Lower leg skin (tissue), 3 donors: ENCODE measurements at regions not wholly inside any gene's neighbourhood (a gene's known extent, or its start where the extent isn't known, plus 50 kb on each side); places are given as distances from the start of the nearest gene placed in this dataset.

ENCODE experiments used
- POLR2A ChIP-seq, 2 donors: fragments of 450-650 bp; IDR thresholded peaks; one replicate each; pipeline ENCODE4 v1.6.1; 2016 to 2017; ENCODE audit warnings: antibody characterized with exemption in 2 of 2, mild to moderate bottlenecking in 1 of 2, moderate library complexity in 1 of 2
- TF ChIP-seq, protein P1 (sequence below), 3 donors: fragments of 450-650 bp; IDR thresholded peaks; one replicate each; pipeline ENCODE4 v1.5.1; 2016; ENCODE audit warnings: antibody characterized with exemption in 3 of 3, mild to moderate bottlenecking in 3 of 3, moderate library complexity in 2 of 3

DNA sequence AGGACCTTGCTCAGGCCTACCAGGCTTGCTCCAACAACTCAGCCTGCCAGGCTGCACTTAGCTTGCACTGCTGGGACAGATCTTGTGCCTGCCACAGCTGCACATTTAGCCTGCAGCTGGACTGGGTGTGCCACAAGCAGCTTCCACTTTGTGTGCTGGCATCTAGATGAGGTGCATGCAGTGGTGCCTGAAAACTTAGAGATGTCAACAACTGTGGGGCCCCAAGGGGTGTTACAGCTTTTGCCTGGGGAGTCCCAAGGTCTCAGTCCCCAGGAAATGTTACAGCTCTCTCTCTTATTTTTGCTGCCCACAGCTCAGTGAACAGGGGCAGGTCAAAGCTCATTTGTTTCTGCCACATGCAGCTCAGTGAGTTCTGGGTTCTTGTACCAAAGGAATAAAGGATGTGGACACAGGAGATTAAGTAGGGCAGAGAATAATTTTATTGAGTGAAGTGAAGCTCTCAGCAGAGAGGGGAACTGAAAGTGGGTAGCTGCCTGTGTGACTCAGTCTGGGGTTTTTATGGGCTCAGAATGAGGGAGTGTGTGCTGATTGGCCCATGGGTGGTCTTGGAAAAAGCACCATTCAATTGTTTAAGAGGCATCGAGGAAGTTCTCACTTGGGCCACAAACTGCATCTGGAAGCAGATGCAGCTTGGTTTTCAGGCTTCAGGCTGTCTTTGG lies 828.3 kb downstream of the TECRL start:
- TF ChIP-seq, protein P1, sequence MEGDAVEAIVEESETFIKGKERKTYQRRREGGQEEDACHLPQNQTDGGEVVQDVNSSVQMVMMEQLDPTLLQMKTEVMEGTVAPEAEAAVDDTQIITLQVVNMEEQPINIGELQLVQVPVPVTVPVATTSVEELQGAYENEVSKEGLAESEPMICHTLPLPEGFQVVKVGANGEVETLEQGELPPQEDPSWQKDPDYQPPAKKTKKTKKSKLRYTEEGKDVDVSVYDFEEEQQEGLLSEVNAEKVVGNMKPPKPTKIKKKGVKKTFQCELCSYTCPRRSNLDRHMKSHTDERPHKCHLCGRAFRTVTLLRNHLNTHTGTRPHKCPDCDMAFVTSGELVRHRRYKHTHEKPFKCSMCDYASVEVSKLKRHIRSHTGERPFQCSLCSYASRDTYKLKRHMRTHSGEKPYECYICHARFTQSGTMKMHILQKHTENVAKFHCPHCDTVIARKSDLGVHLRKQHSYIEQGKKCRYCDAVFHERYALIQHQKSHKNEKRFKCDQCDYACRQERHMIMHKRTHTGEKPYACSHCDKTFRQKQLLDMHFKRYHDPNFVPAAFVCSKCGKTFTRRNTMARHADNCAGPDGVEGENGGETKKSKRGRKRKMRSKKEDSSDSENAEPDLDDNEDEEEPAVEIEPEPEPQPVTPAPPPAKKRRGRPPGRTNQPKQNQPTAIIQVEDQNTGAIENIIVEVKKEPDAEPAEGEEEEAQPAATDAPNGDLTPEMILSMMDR (IDR thresholded peaks at IDR 0.05): no peak
- TF ChIP-seq POLR2A (IDR thresholded peaks at IDR 0.05): no peak
